K562 (cell line): ENCODE measurements at regions not wholly inside any gene's neighbourhood (a gene's known extent, or its start where the extent isn't known, plus 50 kb on each side); places are given as distances from the start of the nearest gene placed in this dataset.

Source experiments
- CTCF ChIP-seq, 3 experiments: IDR thresholded peaks in 2 of 3; conservative IDR thresholded peaks in 1 of 3; 2 replicates each; pipeline ENCODE4 v1.5.1; 2011 to 2012; ENCODE audit warnings: low read length in 3 of 3, mild to moderate bottlenecking in 3 of 3, control low read depth in 2 of 3, improper control_type of control experiment in 1 of 3, inconsistent platforms in 1 of 3, low read depth in 1 of 3, mixed read lengths in 1 of 3, moderate library complexity in 1 of 3; ENCODE audit not compliant: insufficient read depth in 2 of 3
- FOXO4 ChIP-seq: fragments of 450-650 bp; formaldehyde crosslinking; IDR thresholded peaks from 2 replicates; pipeline ENCODE4 v1.4.0; 2020; ENCODE audit warnings: mild to moderate bottlenecking, moderate library complexity
- NONO ChIP-seq, 2 experiments: fragments of 200-400 bp in 1 of 2; fragments of 450-650 bp in 1 of 2; formaldehyde crosslinking in 1 of 2; IDR thresholded peaks; 2 replicates each; pipeline ENCODE4 v1.6.1; 2017; ENCODE audit warnings: low read depth in 2 of 2, mild to moderate bottlenecking in 2 of 2, moderate library complexity in 2 of 2, low read length in 1 of 2
- ZBTB1 ChIP-seq: sonication (generic); formaldehyde crosslinking; IDR thresholded peaks from 2 replicates; pipeline ENCODE4 v1.8.1; 2023; ENCODE audit warnings: missing genetic modification reagents, low read depth, mild to moderate bottlenecking, borderline replicate concordance
- TF ChIP-seq, protein P1 (sequence below): fragments of 250-450 bp; sonication (Bioruptor Pico); IDR thresholded peaks from 2 replicates; pipeline ENCODE4 v1.8.0; 2022; ENCODE audit warnings: moderate library complexity, mild to moderate bottlenecking, inconsistent platforms

GRCh38 chr2:235419996-235420395, 73.8 kb upstream of the AGAP1 start:
- TF ChIP-seq, protein P1, sequence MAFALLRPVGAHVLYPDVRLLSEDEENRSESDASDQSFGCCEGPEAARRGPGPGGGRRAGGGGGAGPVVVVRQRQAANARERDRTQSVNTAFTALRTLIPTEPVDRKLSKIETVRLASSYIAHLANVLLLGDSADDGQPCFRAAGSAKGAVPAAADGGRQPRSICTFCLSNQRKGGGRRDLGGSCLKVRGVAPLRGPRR (CRISPR knock-in tag), result no peak
- no peak for TF ChIP-seq CTCF (IDR thresholded peaks at IDR 0.05 in 2 of 3, conservative IDR thresholded peaks at IDR 0.05 in 1 of 3; ENCODE audit: insufficient read depth in 2 of 3, low read depth in 1 of 3, low read length in 3 of 3)
- TF ChIP-seq FOXO4 (CRISPR knock-in tag), result no peak
- no peak for TF ChIP-seq ZBTB1 (CRISPR knock-in tag)
- no peak for TF ChIP-seq NONO (IDR thresholded peaks at IDR 0.05; ENCODE audit: low read depth in 2 of 2, low read length in 1 of 2)
